Renal pelvis (tissue), 1 donor: ENCODE measurements at regions not wholly inside any gene's neighbourhood (a gene's known extent, or its start where the extent isn't known, plus 50 kb on each side); places are given as distances from the start of the nearest gene placed in this dataset.
A peak's percentile ranks its signal among the peaks of the same experiment; 100 is the strongest.
"Not testable (repeated sequence)": the region's sequence is repeated elsewhere in the genome, so short reads cannot be mapped to it uniquely, and the experiment has no call there.

ENCODE experiments used
- DNase-seq: peaks from one replicate; pipeline ENCODE4 v3.0.0-alpha.2; 2013

- no peak for DNase-seq
Measured at GRCh38 chr12:125773033-125773640, 707.9 kb downstream of the AACS start.

- no peak for DNase-seq
Measured at GRCh38 chr12:125775507-125775906, 710.3 kb downstream of the AACS start.

- no peak for DNase-seq
Measured at GRCh38 chr12:125776212-125776611, 711.0 kb downstream of the AACS start.

GRCh38 chr12:125786143-125786542 lies 720.9 kb downstream of the AACS start:
- no peak for DNase-seq

GRCh38 chr12:125794401-125794800 lies 729.2 kb downstream of the AACS start:
- DNase-seq = no peak

- DNase-seq = no peak
Measured at GRCh38 chr12:125797421-125798175, 732.4 kb downstream of the AACS start.

GRCh38 chr12:125804660-125805059 lies 739.4 kb downstream of the AACS start:
- DNase-seq = no peak

- no peak for DNase-seq
Measured at GRCh38 chr12:125824276-125824675, 759.0 kb downstream of the AACS start.

GRCh38 chr12:125835852-125836251 lies 770.6 kb downstream of the AACS start:
- no peak for DNase-seq

- DNase-seq = no peak
Measured at GRCh38 chr12:125836647-125837046, 771.4 kb downstream of the AACS start.

GRCh38 chr12:125841332-125841731 lies 776.1 kb downstream of the AACS start:
- DNase-seq = no peak

GRCh38 chr12:125852116-125852515 lies 786.9 kb downstream of the AACS start:
- no peak for DNase-seq

GRCh38 chr12:125852679-125853078 lies 787.4 kb downstream of the AACS start:
- DNase-seq = no peak

- DNase-seq = no peak
Measured at GRCh38 chr12:125853670-125854069, 788.4 kb downstream of the AACS start.

- no peak for DNase-seq
Measured at GRCh38 chr12:125856366-125856765, 791.1 kb downstream of the AACS start.

GRCh38 chr12:125856896-125857295 lies 791.7 kb downstream of the AACS start:
- no peak for DNase-seq

- DNase-seq = no peak
Measured at GRCh38 chr12:125860672-125861288, 795.5 kb downstream of the AACS start.

GRCh38 chr12:125861299-125862281 lies 796.4 kb downstream of the AACS start:
- DNase-seq = peak; percentile 42

- not testable (repeated sequence) for DNase-seq
Measured at GRCh38 chr12:125865236-125865635, 800.0 kb downstream of the AACS start.

- DNase-seq = no peak
Measured at GRCh38 chr12:125871811-125872594, 806.8 kb downstream of the AACS start.

- no peak for DNase-seq
Measured at GRCh38 chr12:125873016-125873415, 807.8 kb downstream of the AACS start.
